HCT116 (cell line): ENCODE measurements at regions not wholly inside any gene's neighbourhood (a gene's known extent, or its start where the extent isn't known, plus 50 kb on each side); places are given as distances from the start of the nearest gene placed in this dataset.

Experiments used
- CBX3 ChIP-seq: IDR thresholded peaks from 2 replicates; pipeline ENCODE4 v1.6.1; 2012; ENCODE audit warnings: low read depth
- CEBPB ChIP-seq: IDR thresholded peaks from 2 replicates; pipeline ENCODE4 v1.6.1; 2012; ENCODE audit warnings: low read depth
- EGR1 ChIP-seq: IDR thresholded peaks from 2 replicates; pipeline ENCODE4 v1.6.1; 2012; ENCODE audit warnings: low read depth
- ELF1 ChIP-seq: IDR thresholded peaks from 2 replicates; pipeline ENCODE4 v1.6.1; 2012; ENCODE audit warnings: low read depth, borderline replicate concordance
- EZH2 ChIP-seq: fragments of 200-600 bp; sonication (generic); IDR thresholded peaks from 2 replicates; pipeline ENCODE4 v1.6.1; 2017; ENCODE audit warnings: antibody characterized with exemption, mixed run types
- POLR2A ChIP-seq: IDR thresholded peaks from 2 replicates; pipeline ENCODE4 v1.7.0; 2011; ENCODE audit warnings: borderline replicate concordance; ENCODE audit not compliant: insufficient read depth, insufficient read length; ENCODE audit errors: extremely low read depth
- POLR2AphosphoS5 ChIP-seq: IDR thresholded peaks from 2 replicates; pipeline ENCODE4 v1.6.1; 2011; ENCODE audit warnings: mild to moderate bottlenecking, low read depth, low read length, moderate library complexity
- SP1 ChIP-seq: IDR thresholded peaks from 2 replicates; pipeline ENCODE4 v1.6.1; 2012; ENCODE audit warnings: low read depth
- SRF ChIP-seq: IDR thresholded peaks from 2 replicates; pipeline ENCODE4 v1.6.1; 2012; ENCODE audit warnings: low read depth
- ZFX ChIP-seq: fragments of 450-650 bp; IDR thresholded peaks from 2 replicates; pipeline ENCODE4 v1.6.1; 2017
- ZNF274 ChIP-seq: fragments of 200-500 bp; sonication (Bioruptor generic); IDR thresholded peaks from 2 replicates; pipeline ENCODE4 v1.6.1; 2014; ENCODE audit warnings: mild to moderate bottlenecking, low read depth, low read length, inconsistent platforms
- TF ChIP-seq, protein P1 (sequence below): IDR thresholded peaks from 2 replicates; pipeline ENCODE4 v1.6.1; 2012; ENCODE audit warnings: low read depth
- TF ChIP-seq, protein P2 (sequence below), 3 experiments: fragments of 200-600 bp in 1 of 3; sonication (generic) in 1 of 3; IDR thresholded peaks in 2 of 3; conservative IDR thresholded peaks in 1 of 3; 2 replicates each; pipeline ENCODE4 v1.5.1; 2012 to 2017; ENCODE audit warnings: low read depth in 2 of 3, low read length in 2 of 3, antibody characterized with exemption in 1 of 3, borderline replicate concordance in 1 of 3, control low read depth in 1 of 3, mild to moderate bottlenecking in 1 of 3, mixed read lengths in 1 of 3, mixed run types in 1 of 3, moderate library complexity in 1 of 3; ENCODE audit not compliant: insufficient read depth in 1 of 3
- TF ChIP-seq, protein P3 (sequence below): IDR thresholded peaks from 2 replicates; pipeline ENCODE4 v1.6.1; 2012

DNA sequence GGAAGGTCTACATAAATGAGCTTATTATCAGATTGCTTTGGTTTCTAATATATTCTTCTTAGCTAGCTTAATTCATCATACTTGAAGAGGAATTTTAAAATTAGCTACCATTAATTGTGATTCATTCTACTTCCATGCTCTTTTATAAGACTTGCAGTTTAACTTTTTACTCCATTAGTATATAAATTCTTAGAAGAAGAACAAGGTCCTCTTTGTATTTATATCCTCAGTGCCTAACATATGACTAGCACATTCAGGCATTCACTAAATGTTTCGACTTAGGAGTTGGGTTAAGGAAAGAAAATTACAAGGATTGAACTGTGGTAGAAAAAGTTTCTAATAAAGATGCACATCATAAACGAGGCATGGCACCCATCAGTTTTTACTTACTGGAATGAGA, 1135.5 kb downstream of the JRKL start:
- TF ChIP-seq POLR2AphosphoS5 (no peak), EGR1 (no peak), CBX3 (no peak), CEBPB (no peak), EZH2 (no peak), ZFX (no peak), POLR2A (no peak), ELF1 (no peak), SP1 (no peak), ZNF274 (no peak), SRF (no peak)
- TF ChIP-seq, protein P1, sequence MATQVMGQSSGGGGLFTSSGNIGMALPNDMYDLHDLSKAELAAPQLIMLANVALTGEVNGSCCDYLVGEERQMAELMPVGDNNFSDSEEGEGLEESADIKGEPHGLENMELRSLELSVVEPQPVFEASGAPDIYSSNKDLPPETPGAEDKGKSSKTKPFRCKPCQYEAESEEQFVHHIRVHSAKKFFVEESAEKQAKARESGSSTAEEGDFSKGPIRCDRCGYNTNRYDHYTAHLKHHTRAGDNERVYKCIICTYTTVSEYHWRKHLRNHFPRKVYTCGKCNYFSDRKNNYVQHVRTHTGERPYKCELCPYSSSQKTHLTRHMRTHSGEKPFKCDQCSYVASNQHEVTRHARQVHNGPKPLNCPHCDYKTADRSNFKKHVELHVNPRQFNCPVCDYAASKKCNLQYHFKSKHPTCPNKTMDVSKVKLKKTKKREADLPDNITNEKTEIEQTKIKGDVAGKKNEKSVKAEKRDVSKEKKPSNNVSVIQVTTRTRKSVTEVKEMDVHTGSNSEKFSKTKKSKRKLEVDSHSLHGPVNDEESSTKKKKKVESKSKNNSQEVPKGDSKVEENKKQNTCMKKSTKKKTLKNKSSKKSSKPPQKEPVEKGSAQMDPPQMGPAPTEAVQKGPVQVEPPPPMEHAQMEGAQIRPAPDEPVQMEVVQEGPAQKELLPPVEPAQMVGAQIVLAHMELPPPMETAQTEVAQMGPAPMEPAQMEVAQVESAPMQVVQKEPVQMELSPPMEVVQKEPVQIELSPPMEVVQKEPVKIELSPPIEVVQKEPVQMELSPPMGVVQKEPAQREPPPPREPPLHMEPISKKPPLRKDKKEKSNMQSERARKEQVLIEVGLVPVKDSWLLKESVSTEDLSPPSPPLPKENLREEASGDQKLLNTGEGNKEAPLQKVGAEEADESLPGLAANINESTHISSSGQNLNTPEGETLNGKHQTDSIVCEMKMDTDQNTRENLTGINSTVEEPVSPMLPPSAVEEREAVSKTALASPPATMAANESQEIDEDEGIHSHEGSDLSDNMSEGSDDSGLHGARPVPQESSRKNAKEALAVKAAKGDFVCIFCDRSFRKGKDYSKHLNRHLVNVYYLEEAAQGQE = no peak
- TF ChIP-seq, protein P2, sequence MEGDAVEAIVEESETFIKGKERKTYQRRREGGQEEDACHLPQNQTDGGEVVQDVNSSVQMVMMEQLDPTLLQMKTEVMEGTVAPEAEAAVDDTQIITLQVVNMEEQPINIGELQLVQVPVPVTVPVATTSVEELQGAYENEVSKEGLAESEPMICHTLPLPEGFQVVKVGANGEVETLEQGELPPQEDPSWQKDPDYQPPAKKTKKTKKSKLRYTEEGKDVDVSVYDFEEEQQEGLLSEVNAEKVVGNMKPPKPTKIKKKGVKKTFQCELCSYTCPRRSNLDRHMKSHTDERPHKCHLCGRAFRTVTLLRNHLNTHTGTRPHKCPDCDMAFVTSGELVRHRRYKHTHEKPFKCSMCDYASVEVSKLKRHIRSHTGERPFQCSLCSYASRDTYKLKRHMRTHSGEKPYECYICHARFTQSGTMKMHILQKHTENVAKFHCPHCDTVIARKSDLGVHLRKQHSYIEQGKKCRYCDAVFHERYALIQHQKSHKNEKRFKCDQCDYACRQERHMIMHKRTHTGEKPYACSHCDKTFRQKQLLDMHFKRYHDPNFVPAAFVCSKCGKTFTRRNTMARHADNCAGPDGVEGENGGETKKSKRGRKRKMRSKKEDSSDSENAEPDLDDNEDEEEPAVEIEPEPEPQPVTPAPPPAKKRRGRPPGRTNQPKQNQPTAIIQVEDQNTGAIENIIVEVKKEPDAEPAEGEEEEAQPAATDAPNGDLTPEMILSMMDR (IDR thresholded peaks at IDR 0.05 in 2 of 3, conservative IDR thresholded peaks at IDR 0.05 in 1 of 3; ENCODE audit: borderline replicate concordance in 1 of 3, insufficient read depth in 1 of 3, low read depth in 2 of 3, low read length in 2 of 3) = no peak
- TF ChIP-seq, protein P3, sequence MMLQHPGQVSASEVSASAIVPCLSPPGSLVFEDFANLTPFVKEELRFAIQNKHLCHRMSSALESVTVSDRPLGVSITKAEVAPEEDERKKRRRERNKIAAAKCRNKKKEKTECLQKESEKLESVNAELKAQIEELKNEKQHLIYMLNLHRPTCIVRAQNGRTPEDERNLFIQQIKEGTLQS = no peak
